KMS-11 (cell line): ENCODE measurements at regions not wholly inside any gene's neighbourhood (a gene's known extent, or its start where the extent isn't known, plus 50 kb on each side); places are given as distances from the start of the nearest gene placed in this dataset.

Source experiments
- H2AFZ ChIP-seq: fragments of 200-600 bp; sonication (generic); 2 replicates; pipeline ENCODE4 v1.6.1; 2016; ENCODE audit warnings: antibody characterized with exemption, mixed run types, low read depth
- H3K27ac ChIP-seq: fragments of 200-600 bp; sonication (generic); 2 replicates; pipeline ENCODE4 v1.6.1; 2016; ENCODE audit warnings: mild to moderate bottlenecking, mixed run types
- H3K27me3 ChIP-seq: fragments of 200-600 bp; sonication (generic); 2 replicates; pipeline ENCODE4 v1.6.1; 2017; ENCODE audit warnings: mild to moderate bottlenecking, low read depth, mixed run types, moderate library complexity; ENCODE audit not compliant: insufficient read depth
- H3K36me3 ChIP-seq: fragments of 200-600 bp; sonication (generic); 2 replicates; pipeline ENCODE4 v1.6.1; 2017; ENCODE audit warnings: mild to moderate bottlenecking, mixed run types; ENCODE audit not compliant: insufficient read depth
- H3K4me1 ChIP-seq: fragments of 200-600 bp; sonication (generic); 2 replicates; pipeline ENCODE4 v1.6.1; 2016; ENCODE audit warnings: mild to moderate bottlenecking, low read depth, mixed run types; ENCODE audit not compliant: poor library complexity, severe bottlenecking
- H3K4me2 ChIP-seq: fragments of 200-600 bp; sonication (generic); 2 replicates; pipeline ENCODE4 v1.7.0; 2016; ENCODE audit warnings: mild to moderate bottlenecking, mixed run types
- H3K4me3 ChIP-seq: fragments of 200-600 bp; sonication (generic); IDR thresholded peaks from 2 replicates; pipeline ENCODE4 v1.6.1; 2017; ENCODE audit warnings: low read depth, low read length, mixed read lengths; ENCODE audit not compliant: insufficient read depth
- H3K79me2 ChIP-seq: fragments of 200-600 bp; sonication (generic); 2 replicates; pipeline ENCODE4 v1.6.1; 2016; ENCODE audit warnings: low read depth, mixed run types; ENCODE audit not compliant: insufficient read depth
- H3K9ac ChIP-seq: fragments of 200-600 bp; sonication (generic); 2 replicates; pipeline ENCODE4 v1.6.1; 2016; ENCODE audit warnings: mild to moderate bottlenecking, mixed run types
- H4K20me1 ChIP-seq: fragments of 200-600 bp; sonication (generic); 2 replicates; pipeline ENCODE4 v1.6.1; 2016; ENCODE audit warnings: mild to moderate bottlenecking, mixed run types; ENCODE audit not compliant: insufficient read depth
- CTCF ChIP-seq: fragments of 200-600 bp; sonication (generic); conservative IDR thresholded peaks from 2 replicates; pipeline ENCODE4 v1.6.1; 2017; ENCODE audit warnings: low read depth, mild to moderate bottlenecking, antibody characterized with exemption, low read length, moderate library complexity, mixed read lengths

GRCh38 chr1:96568639-96569038, 152.9 kb upstream of the PTBP2 start:
- no peak overlapping the region for H2AFZ ChIP-seq
- no peaks in the 10 kb centered on the region for H3K27me3 ChIP-seq
- no peak for TF ChIP-seq CTCF
- no peaks in the 10 kb centered on the region for H4K20me1 ChIP-seq
- H3K79me2 ChIP-seq = no peaks in the 10 kb centered on the region
- no peaks in the 10 kb centered on the region for H3K36me3 ChIP-seq
- no peak overlapping the region for H3K4me3 ChIP-seq
- no peak overlapping the region for H3K27ac ChIP-seq
- H3K9ac ChIP-seq = no peak overlapping the region
- no peaks in the 10 kb centered on the region for H3K4me1 ChIP-seq
- no peak overlapping the region for H3K4me2 ChIP-seq

- H2AFZ ChIP-seq = no peak overlapping the region
- no peaks in the 10 kb centered on the region for H3K79me2 ChIP-seq
- TF ChIP-seq CTCF = no peak
Observed at GRCh38 chr1:96569288-96569687, 152.3 kb upstream of the PTBP2 start.

GRCh38 chr1:96579636-96580035, 141.9 kb upstream of the PTBP2 start:
- no peak for TF ChIP-seq CTCF
- H4K20me1 ChIP-seq = no peaks in the 10 kb centered on the region
- H3K4me3 ChIP-seq = no peak overlapping the region

More at GRCh38 chr1:96569288-96569687, 152.3 kb upstream of the PTBP2 start:
- H3K36me3 ChIP-seq = no peaks in the 10 kb centered on the region
- no peaks in the 10 kb centered on the region for H3K27me3 ChIP-seq
- no peak overlapping the region for H3K4me2 ChIP-seq
- H3K27ac ChIP-seq = no peak overlapping the region
- no peak overlapping the region for H3K4me3 ChIP-seq
- H4K20me1 ChIP-seq = no peaks in the 10 kb centered on the region
- no peaks in the 10 kb centered on the region for H3K4me1 ChIP-seq
- no peak overlapping the region for H3K9ac ChIP-seq

GRCh38 chr1:96580920-96581319, 140.7 kb upstream of the PTBP2 start:
- Histone ChIP-seq H3K4me2 (no peak overlapping the region), H3K27ac (no peak overlapping the region), H2AFZ (no peak overlapping the region), H3K4me3 (no peak overlapping the region), H4K20me1 (no peaks in the 10 kb centered on the region), H3K4me1 (no peaks in the 10 kb centered on the region), H3K27me3 (no peaks in the 10 kb centered on the region), H3K9ac (no peak overlapping the region), H3K36me3 (no peaks in the 10 kb centered on the region), H3K79me2 (no peaks in the 10 kb centered on the region)
- no peak for TF ChIP-seq CTCF

More at GRCh38 chr1:96579636-96580035, 141.9 kb upstream of the PTBP2 start:
- Histone ChIP-seq H3K36me3 (no peaks in the 10 kb centered on the region), H3K4me2 (no peak overlapping the region), H3K27ac (no peak overlapping the region), H2AFZ (no peak overlapping the region), H3K9ac (no peak overlapping the region), H3K79me2 (no peaks in the 10 kb centered on the region), H3K4me1 (no peaks in the 10 kb centered on the region), H3K27me3 (no peaks in the 10 kb centered on the region)
